K562 (cell line): ENCODE measurements at regions not wholly inside any gene's neighbourhood (a gene's known extent, or its start where the extent isn't known, plus 50 kb on each side); places are given as distances from the start of the nearest gene placed in this dataset.

Experiments used
- ATAC-seq: fragments of 200-7000 bp; cut with Tn5 transposase; 3 replicates; pipeline ENCODE4 v1.9.1; 2020; ENCODE audit warnings: moderate library complexity
- BruUV-seq: library from RNA; stranded (reverse); fragments of 400-500 nt; replicated peaks from 2 replicates; lab custom pipeline; 2021; lab: Mats Ljungman, UMichigan
- CTCF ChIA-PET: fragments of 300-600 bp; formaldehyde crosslinking; extraction: SDS; loops from one replicate; lab custom pipeline; 2021; ENCODE audit warnings: low intra/inter-chr PET ratio; lab: Yijun Ruan, JAX
- POLR2A ChIA-PET: fragments of 300-600, 350-650 bp; sonication (Branson Sonifier 250); formaldehyde crosslinking; extraction: SDS; loops from one replicate; lab custom pipeline; 2021; ENCODE audit warnings: antibody characterized with exemption, inconsistent platforms; lab: Yijun Ruan, JAX
- DNase-seq, 4 experiments: peaks; one replicate each; pipeline versions ENCODE4 v3.0.0 to v3.0.0-alpha.2; 2011 to 2018; ENCODE audit warnings: low spot score in 3 of 4, mixed read lengths in 3 of 4; ENCODE audit errors: extremely low read depth in 1 of 4
- FAIRE-seq: peaks from 2 replicates; lab custom pipeline; 2011; peaks lifted over from hg19 to GRCh38; lab: Jason Lieb, UNC
- H2AFZ ChIP-seq: 2 replicates; pipeline ENCODE4 v1.6.0; 2011; ENCODE audit warnings: low read depth, low read length, control low read depth, inconsistent platforms
- H3K27ac ChIP-seq: fragments of 200-600 bp; 3 replicates; pipeline ENCODE4 v1.8.0; 2011; ENCODE audit warnings: low read depth, mild to moderate bottlenecking, control low read depth, inconsistent platforms, low read length, moderate library complexity, mixed read lengths; ENCODE audit errors: extremely low read depth
- H3K27me3 ChIP-seq, 2 experiments: fragments of 300-600 bp in 1 of 2; 2 replicates in 1 of 2; 3 replicates in 1 of 2; pipeline versions ENCODE4 v1.6.0 to v1.8.0; 2011; ENCODE audit warnings: inconsistent platforms in 2 of 2, low read length in 2 of 2, mild to moderate bottlenecking in 1 of 2, mixed read lengths in 1 of 2, moderate library complexity in 1 of 2; ENCODE audit not compliant: control insufficient read depth in 2 of 2, insufficient read depth in 2 of 2
- H3K36me3 ChIP-seq: fragments of 300-600 bp; 3 replicates; pipeline ENCODE4 v1.8.0; 2011; ENCODE audit warnings: mild to moderate bottlenecking, low read length, inconsistent platforms; ENCODE audit not compliant: control insufficient read depth, insufficient read depth
- H3K4me1 ChIP-seq, 2 experiments: fragments of 200-600 bp in 1 of 2; replicated peaks in 1 of 2; 2 replicates in 1 of 2; 3 replicates in 1 of 2; pipeline versions ENCODE4 v1.5.1 to v1.8.0; 2011; ENCODE audit warnings: inconsistent platforms in 2 of 2, low read length in 2 of 2, mild to moderate bottlenecking in 1 of 2, mixed read lengths in 1 of 2, moderate library complexity in 1 of 2; ENCODE audit not compliant: control insufficient read depth in 2 of 2, insufficient read depth in 2 of 2
- H3K4me2 ChIP-seq: 2 replicates; pipeline ENCODE4 v1.6.1; 2011; ENCODE audit warnings: low read length, control low read depth, inconsistent platforms, mixed read lengths; ENCODE audit not compliant: insufficient read depth
- H3K4me3 ChIP-seq: fragments of 200-600 bp; sonication (generic), shearing (Covaris generic); 2 replicates; pipeline ENCODE4 v1.5.1; 2016; ENCODE audit warnings: control low read depth, inconsistent platforms
- H3K79me2 ChIP-seq: fragments of 200-600 bp; 3 replicates; pipeline ENCODE4 v1.8.0; 2011; ENCODE audit warnings: low read length, inconsistent platforms; ENCODE audit not compliant: control insufficient read depth, insufficient read depth
- H3K9ac ChIP-seq, 2 experiments: 2 replicates each; pipeline versions ENCODE4 v1.6.0 to v1.6.1; 2011; ENCODE audit warnings: low read depth in 2 of 2, low read length in 2 of 2, control low read depth in 1 of 2, inconsistent platforms in 1 of 2, mild to moderate bottlenecking in 1 of 2, mixed read lengths in 1 of 2; ENCODE audit not compliant: insufficient read depth in 1 of 2
- H3K9me1 ChIP-seq: one replicate; pipeline ENCODE4 v1.6.0; 2011; ENCODE audit warnings: inconsistent platforms, mild to moderate bottlenecking, low read length, moderate library complexity; ENCODE audit not compliant: control insufficient read depth, insufficient read depth
- H3K9me3 ChIP-seq: replicated peaks from 2 replicates; pipeline ENCODE4 v1.5.1; 2011; ENCODE audit warnings: low read depth, low read length, inconsistent platforms; ENCODE audit not compliant: control insufficient read depth, insufficient read depth
- H4K20me1 ChIP-seq: replicated peaks from 2 replicates; pipeline ENCODE4 v1.6.1; 2011; ENCODE audit warnings: low read length, inconsistent platforms, mixed read lengths; ENCODE audit not compliant: control insufficient read depth, insufficient read depth
- CHD4 ChIP-seq: fragments of 200-600 bp; sonication (generic); IDR thresholded peaks from 3 replicates; pipeline ENCODE4 v1.6.1; 2012; ENCODE audit warnings: low read depth, mild to moderate bottlenecking, mixed read lengths, low read length, inconsistent platforms; ENCODE audit not compliant: insufficient read depth, insufficient replicate concordance, poor library complexity, severe bottlenecking
- GTF2A2 ChIP-seq: IDR thresholded peaks from 2 replicates; pipeline ENCODE4 v1.6.1; 2016; ENCODE audit warnings: mild to moderate bottlenecking, missing genetic modification characterization, missing compliant biosample characterization
- MAFF ChIP-seq: IDR thresholded peaks from 2 replicates; pipeline ENCODE4 v1.6.1; 2012; ENCODE audit warnings: low read length, improper control_type of control experiment
- NUFIP1 ChIP-seq: fragments of 450-650 bp; IDR thresholded peaks from 2 replicates; pipeline ENCODE4 v1.6.1; 2018; ENCODE audit not compliant: partially characterized antibody
- RBM15 ChIP-seq: fragments of 200-400 bp; formaldehyde crosslinking; IDR thresholded peaks from 2 replicates; pipeline ENCODE4 v1.6.1; 2018; ENCODE audit warnings: mild to moderate bottlenecking, low read length, moderate library complexity; ENCODE audit not compliant: insufficient read depth
- ZBTB12 ChIP-seq: fragments of 250-450 bp; sonication (Bioruptor Pico); IDR thresholded peaks from 2 replicates; pipeline ENCODE4 v1.4.0; 2020
- ZBTB26 ChIP-seq: fragments of 450-650 bp; formaldehyde crosslinking; IDR thresholded peaks from 2 replicates; pipeline ENCODE4 v1.4.0; 2022; ENCODE audit warnings: missing genetic modification characterization
- WGBS: fragments of 100-300 bp; shearing (Covaris generic); methylation state at CpG from one replicate; pipeline ENCODE4 v1.1.6; 2016; ENCODE audit warnings: low coverage, mixed read lengths; ENCODE audit not compliant: insufficient coverage; ENCODE audit errors: missing lambda C conversion rate; 5-methylcytosine and 5-hydroxymethylcytosine counted together
- in situ Hi-C: fragments of 300-500 bp; cut with MboI; formaldehyde crosslinking; loops from 4 replicates; pipeline ENCODE4 v1.15.0; 2018; ENCODE audit warnings: inconsistent platforms, mixed read lengths
- intact Hi-C: fragments of 100-400 bp; cut with micrococcal nuclease; formaldehyde crosslinking; loops from 2 replicates; pipeline ENCODE4 v1.14.2; 2022
- TF ChIP-seq, protein P1 (sequence below): conservative IDR thresholded peaks from 2 replicates; pipeline ENCODE4 v1.6.1; 2011; ENCODE audit warnings: low read depth, mild to moderate bottlenecking, low read length; ENCODE audit not compliant: control insufficient read depth

DNA sequence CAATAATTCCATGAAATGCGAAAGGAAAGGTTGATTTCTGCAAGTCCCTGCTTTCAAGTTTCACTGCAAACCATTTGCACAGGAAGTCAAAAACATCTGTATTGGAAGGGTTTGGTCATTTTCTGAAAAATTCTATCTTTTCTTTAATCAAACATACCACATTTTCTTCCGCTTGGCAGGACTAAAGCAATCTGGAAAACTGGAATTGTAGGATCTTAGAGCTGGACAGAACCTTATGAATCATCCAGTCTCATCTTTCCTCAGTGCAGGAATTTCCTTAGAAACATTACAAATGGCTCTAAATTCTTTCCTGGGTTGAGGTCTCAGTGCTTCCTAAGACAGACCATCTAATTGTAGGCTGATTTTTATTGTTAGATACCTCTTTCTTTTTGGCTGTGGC is 111.5 kb upstream of the ELAC2 start (continued):
- no peak for TF ChIP-seq ZBTB12 (CRISPR knock-in tag)

GRCh38 chr17:13128676-13129075 is 110.8 kb upstream of the ELAC2 start:
- DNase-seq = no peak
- H3K36me3 ChIP-seq = no peaks in the 10 kb centered on the region
- no peaks in the 10 kb centered on the region for H3K4me1 ChIP-seq
- no peaks in the 10 kb centered on the region for H3K9me1 ChIP-seq
- no peak overlapping the region for H3K4me3 ChIP-seq
- H3K27ac ChIP-seq = no peak overlapping the region
- no peaks in the 10 kb centered on the region for H3K27me3 ChIP-seq
- ChIA-PET CTCF (no interaction called here), POLR2A (no interaction called here)
- no peaks in the 10 kb centered on the region for H3K9me3 ChIP-seq
- no peak overlapping the region for H3K4me2 ChIP-seq
- 0% methylated on average over 1 of the region's 1 CpG for WGBS
- no peak for ATAC-seq
- intact Hi-C loops = no loop called here
- in situ Hi-C loops = no loop called here
- H3K9ac ChIP-seq = no peak overlapping the region
- H3K79me2 ChIP-seq = no peaks in the 10 kb centered on the region
- H2AFZ ChIP-seq = no peak overlapping the region
- no TSS peak for BruUV-seq
- FAIRE-seq = no peak
- no peak for TF ChIP-seq RBM15
- TF ChIP-seq GTF2A2 (tag) = no peak
- no peak for TF ChIP-seq NUFIP1
- no peak for TF ChIP-seq MAFF
- TF ChIP-seq ZBTB26 (CRISPR knock-in tag) = no peak
- TF ChIP-seq, protein P1, sequence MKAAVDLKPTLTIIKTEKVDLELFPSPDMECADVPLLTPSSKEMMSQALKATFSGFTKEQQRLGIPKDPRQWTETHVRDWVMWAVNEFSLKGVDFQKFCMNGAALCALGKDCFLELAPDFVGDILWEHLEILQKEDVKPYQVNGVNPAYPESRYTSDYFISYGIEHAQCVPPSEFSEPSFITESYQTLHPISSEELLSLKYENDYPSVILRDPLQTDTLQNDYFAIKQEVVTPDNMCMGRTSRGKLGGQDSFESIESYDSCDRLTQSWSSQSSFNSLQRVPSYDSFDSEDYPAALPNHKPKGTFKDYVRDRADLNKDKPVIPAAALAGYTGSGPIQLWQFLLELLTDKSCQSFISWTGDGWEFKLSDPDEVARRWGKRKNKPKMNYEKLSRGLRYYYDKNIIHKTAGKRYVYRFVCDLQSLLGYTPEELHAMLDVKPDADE = no peak
- no peak for TF ChIP-seq CHD4
- H4K20me1 ChIP-seq = no peaks in the 10 kb centered on the region
